ENCODE measurements at regions not wholly inside any gene's neighbourhood (a gene's known extent, or its start where the extent isn't known, plus 50 kb on each side); places are given as distances from the start of the nearest gene placed in this dataset.

DNA sequence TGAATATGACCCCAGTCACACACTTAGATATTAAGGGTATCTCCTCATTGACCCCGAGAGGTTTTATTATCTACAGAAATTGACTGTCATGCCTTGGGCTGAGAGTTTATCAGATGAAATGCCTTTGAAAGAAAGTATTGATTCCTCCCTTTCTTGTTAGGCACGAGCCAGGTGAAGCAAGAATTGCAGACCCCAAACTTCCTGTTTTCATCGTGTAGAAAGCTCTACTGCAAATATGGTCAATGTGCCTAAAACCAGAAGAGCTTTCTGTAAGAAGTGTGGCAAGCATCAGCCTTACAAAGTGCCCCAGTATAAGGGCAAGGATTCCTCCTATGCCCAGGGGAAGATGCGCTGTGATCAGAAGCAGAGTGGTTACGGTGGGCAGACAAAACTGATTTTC, 143.9 kb upstream of the FUT8 start:
- POLR2A ChIA-PET, result no interaction called here
- Mint-ChIP-seq H3K36me3 (no peaks in the 10 kb centered on the region), H3K4me3 (no peak overlapping the region), H3K27ac (peak overlapping the region in 1 of 8 donors; percentile 42), H3K9me3 (no peaks in the 10 kb centered on the region), H3K4me1 (peaks cover 6 to 16% (median 9%) of the 10 kb centered on the region in 3 donors), H3K27me3 (peaks cover 0 to 1% of the 10 kb centered on the region in 2 donors)
- CTCF ChIA-PET, result interaction anchor here (1.3 kb wide), 1 partner anchor 13 kb away, joined by 3 read pairs; no protein-coding TSS in a partner anchor
- Histone ChIP-seq H3K27ac (ENCODE audit: low read depth, low read length) (no peak overlapping the region), H3K36me3 (ENCODE audit: insufficient read depth, low read length) (no peaks in the 10 kb centered on the region), H3K9me3 (ENCODE audit: low read length) (no peaks in the 10 kb centered on the region), H3K4me1 (ENCODE audit: insufficient read depth, low read length) (peaks cover 4% of the 10 kb centered on the region), H3K27me3 (ENCODE audit: insufficient read depth, low read length, poor library complexity, severe bottlenecking) (no peaks in the 10 kb centered on the region), H3K4me3 (ENCODE audit: low read length) (no peak overlapping the region)
- DNase-seq, result no peak

DNA sequence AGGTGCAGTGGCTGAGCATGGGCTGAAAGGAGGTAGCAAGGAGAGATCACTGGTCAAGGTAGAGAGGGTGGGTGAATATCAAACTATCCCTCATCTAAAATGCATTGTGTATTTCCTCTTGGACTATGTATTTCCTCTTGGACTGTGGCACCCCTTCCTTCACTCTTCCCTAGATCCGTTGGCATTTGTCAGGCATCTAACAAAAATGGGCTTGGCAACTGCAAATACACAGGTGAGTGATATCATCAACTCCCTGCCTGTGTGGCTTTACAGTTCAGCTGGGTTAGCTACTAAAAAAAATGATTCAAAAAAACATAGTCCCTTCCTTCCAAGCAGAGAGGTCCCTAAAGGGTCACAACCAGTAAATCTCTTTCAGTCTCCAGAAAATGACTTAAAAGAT, 142.8 kb upstream of the FUT8 start:
- no peak for DNase-seq
- ChIA-PET POLR2A (no interaction called here), CTCF (no interaction called here)
- Mint-ChIP-seq H3K27me3 (peaks cover 0 to 1% of the 10 kb centered on the region in 2 donors), H3K4me3 (no peak overlapping the region), H3K36me3 (no peaks in the 10 kb centered on the region), H3K9me3 (no peaks in the 10 kb centered on the region), H3K27ac (peak overlapping the region in 1 of 8 donors; percentile 47), H3K4me1 (peaks cover 6 to 16% (median 9%) of the 10 kb centered on the region in 3 donors)
- H3K4me1 ChIP-seq (ENCODE audit: insufficient read depth, low read length), result peaks cover 4% of the 10 kb centered on the region
- H3K27me3 ChIP-seq (ENCODE audit: insufficient read depth, low read length, poor library complexity, severe bottlenecking), result no peaks in the 10 kb centered on the region
- no peaks in the 10 kb centered on the region for H3K9me3 ChIP-seq (ENCODE audit: low read length)
- H3K36me3 ChIP-seq (ENCODE audit: insufficient read depth, low read length), result no peaks in the 10 kb centered on the region
- no peak overlapping the region for H3K27ac ChIP-seq (ENCODE audit: low read depth, low read length)
- H3K4me3 ChIP-seq (ENCODE audit: low read length), result no peak overlapping the region

DNA sequence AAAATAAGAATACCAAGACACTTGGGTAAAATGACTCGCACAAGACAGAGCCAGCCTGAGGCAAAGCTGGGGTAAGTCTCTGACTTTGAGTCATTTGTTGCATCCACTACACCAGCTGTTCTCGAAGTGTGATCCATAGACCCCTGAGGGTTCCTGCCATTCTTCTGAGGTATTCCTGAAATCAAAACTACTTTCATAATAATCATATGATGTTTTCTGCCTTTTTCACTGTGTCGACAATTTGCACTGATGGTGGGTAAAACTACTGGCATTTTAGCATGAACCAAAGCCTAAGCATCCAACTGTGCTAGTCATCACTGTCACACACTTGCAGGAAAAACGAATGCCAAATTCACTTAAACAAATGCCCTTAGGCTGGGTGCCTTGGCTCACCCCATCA, 135.5 kb upstream of the FUT8 start:
- H3K27me3 Mint-ChIP-seq, result no peaks in the 10 kb centered on the region
- peaks cover 4% of the 10 kb centered on the region for H3K4me1 ChIP-seq (ENCODE audit: insufficient read depth, low read length)
- H3K36me3 Mint-ChIP-seq, result no peaks in the 10 kb centered on the region
- no peaks in the 10 kb centered on the region for H3K27me3 ChIP-seq (ENCODE audit: insufficient read depth, low read length, poor library complexity, severe bottlenecking)
- no peak overlapping the region for H3K4me3 ChIP-seq (ENCODE audit: low read length)
- ChIA-PET POLR2A (no interaction called here), CTCF (no interaction called here)
- no peak overlapping the region for H3K4me3 Mint-ChIP-seq
- peaks cover 5% of the 10 kb centered on the region in 3 donors for H3K4me1 Mint-ChIP-seq
- DNase-seq, result no peak
- no peaks in the 10 kb centered on the region for H3K36me3 ChIP-seq (ENCODE audit: insufficient read depth, low read length)
- no peaks in the 10 kb centered on the region for H3K9me3 ChIP-seq (ENCODE audit: low read length)
- no peaks in the 10 kb centered on the region for H3K9me3 Mint-ChIP-seq
- H3K27ac Mint-ChIP-seq, result peak overlapping the region in 1 of 8 donors; percentile 41
- H3K27ac ChIP-seq (ENCODE audit: low read depth, low read length), result no peak overlapping the region

DNA sequence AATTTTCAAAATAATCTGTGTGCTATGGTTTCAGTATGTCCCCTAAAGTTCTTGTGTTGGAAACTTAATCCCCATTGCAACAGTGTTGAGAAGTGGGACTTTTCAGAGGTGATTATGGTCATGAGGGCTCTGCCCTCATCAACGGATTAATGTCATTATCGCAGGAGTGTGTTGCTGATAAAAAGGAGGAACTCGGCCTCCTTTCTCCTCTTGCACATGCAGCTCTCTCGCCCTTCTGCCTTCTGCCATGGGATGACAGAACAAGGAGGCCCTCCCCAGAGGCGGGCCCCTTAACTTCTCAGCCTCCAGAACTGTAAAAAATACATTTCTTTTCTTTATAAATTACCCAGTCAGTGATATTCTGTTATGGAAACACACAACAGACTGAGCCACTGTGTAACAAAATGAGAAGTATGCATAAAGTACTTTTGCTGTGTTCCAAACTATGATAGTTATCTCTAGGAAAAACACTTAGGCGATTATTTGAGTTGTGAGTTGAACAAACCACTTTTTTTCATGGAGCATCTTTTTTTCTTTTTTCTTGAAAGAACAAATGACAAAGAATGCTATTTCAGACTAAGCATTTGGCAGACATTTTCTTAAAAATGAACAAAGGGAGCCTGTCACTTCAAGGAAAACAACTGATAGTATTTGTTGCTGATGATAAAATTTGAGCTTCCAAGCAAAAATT, 134.8 kb upstream of the FUT8 start:
- DNase-seq, result no peak
- ChIA-PET POLR2A (no interaction called here), CTCF (no interaction called here)
- Histone ChIP-seq H3K4me1 (ENCODE audit: insufficient read depth, low read length) (peaks cover 11% of the 10 kb centered on the region), H3K27ac (ENCODE audit: low read depth, low read length) (no peak overlapping the region), H3K9me3 (ENCODE audit: low read length) (no peaks in the 10 kb centered on the region), H3K36me3 (ENCODE audit: insufficient read depth, low read length) (no peaks in the 10 kb centered on the region), H3K4me3 (ENCODE audit: low read length) (no peak overlapping the region), H3K27me3 (ENCODE audit: insufficient read depth, low read length, poor library complexity, severe bottlenecking) (no peaks in the 10 kb centered on the region)
- Mint-ChIP-seq H3K4me1 (peaks cover 12% of the 10 kb centered on the region in 3 donors), H3K27me3 (no peaks in the 10 kb centered on the region), H3K27ac (peak overlapping the region in 2 of 8 donors; percentile 41 to 60), H3K9me3 (no peaks in the 10 kb centered on the region), H3K36me3 (no peaks in the 10 kb centered on the region), H3K4me3 (no peak overlapping the region)

DNA sequence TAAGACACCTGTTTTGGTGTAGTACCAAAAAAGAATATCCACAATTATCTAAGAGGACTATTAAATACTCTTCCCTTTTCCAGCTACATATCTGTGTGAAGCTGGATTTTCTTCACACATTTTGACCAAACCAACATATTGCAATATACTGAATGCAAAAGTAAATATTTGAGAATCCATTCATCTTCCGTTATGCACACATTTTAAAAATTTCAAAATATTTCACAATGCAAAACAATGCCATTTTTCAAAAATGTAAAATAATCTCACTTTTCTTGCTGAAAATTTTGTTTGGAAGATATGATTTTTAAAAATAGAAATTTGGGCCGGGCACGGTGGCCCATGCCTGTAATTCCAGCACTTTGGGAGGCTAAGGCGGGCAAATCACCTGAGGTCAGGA, 133.9 kb upstream of the FUT8 start:
- ChIA-PET POLR2A (no interaction called here), CTCF (no interaction called here)
- H3K27ac ChIP-seq (ENCODE audit: low read depth, low read length), result no peak overlapping the region
- H3K27me3 ChIP-seq (ENCODE audit: insufficient read depth, low read length, poor library complexity, severe bottlenecking), result no peaks in the 10 kb centered on the region
- no peaks in the 10 kb centered on the region for H3K36me3 ChIP-seq (ENCODE audit: insufficient read depth, low read length)
- DNase-seq, result no peak
- peaks cover 19% of the 10 kb centered on the region for H3K4me1 ChIP-seq (ENCODE audit: insufficient read depth, low read length)
- H3K9me3 ChIP-seq (ENCODE audit: low read length), result no peaks in the 10 kb centered on the region
- H3K36me3 Mint-ChIP-seq, result no peaks in the 10 kb centered on the region
- no peaks in the 10 kb centered on the region for H3K9me3 Mint-ChIP-seq
- peaks cover 21% of the 10 kb centered on the region in 3 donors for H3K4me1 Mint-ChIP-seq
- no peaks in the 10 kb centered on the region for H3K27me3 Mint-ChIP-seq
- H3K27ac Mint-ChIP-seq, result no peak overlapping the region
- no peak overlapping the region for H3K4me3 ChIP-seq (ENCODE audit: low read length)
- H3K4me3 Mint-ChIP-seq, result no peak overlapping the region

DNA sequence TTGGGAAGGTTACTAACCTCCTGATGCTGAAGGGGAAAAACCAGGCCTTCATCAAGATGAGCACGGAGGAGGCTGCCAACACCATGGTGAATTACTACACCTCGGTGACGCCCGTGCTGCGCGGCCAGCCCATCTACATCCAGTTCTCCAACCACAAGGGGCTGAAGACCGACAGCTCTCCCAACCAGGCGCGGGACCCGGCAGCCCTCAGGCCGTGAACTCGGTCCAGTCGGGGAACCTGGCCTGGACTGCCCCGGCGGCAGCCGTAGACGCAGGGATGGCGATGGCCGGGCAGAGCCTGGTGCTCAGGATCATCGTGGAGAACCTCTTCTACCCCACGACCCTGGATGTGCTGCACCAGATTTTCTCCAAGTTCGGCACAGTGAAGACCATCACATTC, 133.0 kb upstream of the FUT8 start:
- no peak overlapping the region for H3K4me3 ChIP-seq (ENCODE audit: low read length)
- H3K36me3 ChIP-seq (ENCODE audit: insufficient read depth, low read length), result no peaks in the 10 kb centered on the region
- no peak overlapping the region for H3K27ac Mint-ChIP-seq
- DNase-seq, result no peak
- no peaks in the 10 kb centered on the region for H3K36me3 Mint-ChIP-seq
- ChIA-PET CTCF (no interaction called here), POLR2A (no interaction called here)
- no peaks in the 10 kb centered on the region for H3K27me3 ChIP-seq (ENCODE audit: insufficient read depth, low read length, poor library complexity, severe bottlenecking)
- H3K4me1 Mint-ChIP-seq, result peaks cover 21 to 23% (median 22%) of the 10 kb centered on the region in 3 donors
- no peaks in the 10 kb centered on the region for H3K9me3 Mint-ChIP-seq
- H3K9me3 ChIP-seq (ENCODE audit: low read length), result no peaks in the 10 kb centered on the region
- H3K4me1 ChIP-seq (ENCODE audit: insufficient read depth, low read length), result peaks cover 21% of the 10 kb centered on the region
- H3K27ac ChIP-seq (ENCODE audit: low read depth, low read length), result no peak overlapping the region
- no peaks in the 10 kb centered on the region for H3K27me3 Mint-ChIP-seq
- H3K4me3 Mint-ChIP-seq, result no peak overlapping the region

DNA sequence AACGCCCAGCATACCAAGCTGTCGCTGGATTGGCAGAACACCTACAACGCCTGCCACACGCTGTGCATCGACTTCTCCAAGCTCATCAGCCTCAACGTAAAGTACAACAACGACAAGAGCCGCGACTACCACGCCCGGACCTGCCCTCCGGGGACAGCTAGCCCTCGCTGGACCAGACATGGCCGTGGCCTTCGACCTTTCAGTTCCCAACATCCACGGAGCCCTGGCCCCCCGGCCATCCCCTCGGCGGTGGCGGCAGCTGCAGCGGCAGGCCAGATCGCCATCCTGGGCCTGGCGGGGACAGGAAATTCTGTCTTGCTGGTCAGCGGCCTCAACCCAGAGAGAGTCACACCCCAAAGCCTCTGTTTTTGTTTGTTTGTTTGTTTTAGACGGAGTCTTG, 132.6 kb upstream of the FUT8 start:
- H3K4me3 ChIP-seq (ENCODE audit: low read length), result no peak overlapping the region
- no peaks in the 10 kb centered on the region for H3K36me3 Mint-ChIP-seq
- H3K27ac Mint-ChIP-seq, result no peak overlapping the region
- H3K27ac ChIP-seq (ENCODE audit: low read depth, low read length), result no peak overlapping the region
- DNase-seq, result no peak
- POLR2A ChIA-PET, result no interaction called here
- peaks cover 21 to 23% (median 22%) of the 10 kb centered on the region in 3 donors for H3K4me1 Mint-ChIP-seq
- no peak overlapping the region for H3K4me3 Mint-ChIP-seq
- H3K9me3 ChIP-seq (ENCODE audit: low read length), result no peaks in the 10 kb centered on the region
- H3K9me3 Mint-ChIP-seq, result no peaks in the 10 kb centered on the region
- no peaks in the 10 kb centered on the region for H3K27me3 ChIP-seq (ENCODE audit: insufficient read depth, low read length, poor library complexity, severe bottlenecking)
- CTCF ChIA-PET, result interaction anchor here (1.3 kb wide), 1 partner anchor 9 kb away, joined by 4 read pairs; no protein-coding TSS in a partner anchor
- no peaks in the 10 kb centered on the region for H3K27me3 Mint-ChIP-seq
- H3K36me3 ChIP-seq (ENCODE audit: insufficient read depth, low read length), result no peaks in the 10 kb centered on the region
- H3K4me1 ChIP-seq (ENCODE audit: insufficient read depth, low read length), result peaks cover 21% of the 10 kb centered on the region

DNA sequence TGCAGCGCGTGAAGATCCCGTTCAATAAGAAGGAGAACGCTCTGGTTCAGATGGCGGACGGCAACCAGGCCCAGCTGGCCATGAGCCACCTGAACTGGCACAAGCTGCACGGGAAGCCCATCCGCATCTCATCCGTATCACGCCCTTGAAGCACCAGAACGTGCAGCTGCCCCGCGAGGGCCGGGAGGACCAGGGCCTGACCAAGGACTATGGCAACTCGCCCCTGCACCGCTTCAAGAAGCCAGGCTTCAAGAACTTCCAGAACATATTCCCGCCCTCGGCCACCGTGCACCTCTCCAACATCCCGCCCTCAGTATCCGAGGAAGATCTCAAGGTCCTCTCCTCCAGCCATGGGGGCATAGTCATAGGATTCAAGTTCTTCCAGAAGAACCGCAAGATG, 131.9 kb upstream of the FUT8 start:
- CTCF ChIA-PET, result interaction anchor here (1.3 kb wide), 1 partner anchor 10 kb away, joined by 4 read pairs; no protein-coding TSS in a partner anchor
- no peak for DNase-seq
- no peaks in the 10 kb centered on the region for H3K9me3 ChIP-seq (ENCODE audit: low read length)
- no peak overlapping the region for H3K4me3 ChIP-seq (ENCODE audit: low read length)
- no peaks in the 10 kb centered on the region for H3K27me3 Mint-ChIP-seq
- no peaks in the 10 kb centered on the region for H3K36me3 ChIP-seq (ENCODE audit: insufficient read depth, low read length)
- H3K4me3 Mint-ChIP-seq, result no peak overlapping the region
- H3K36me3 Mint-ChIP-seq, result no peaks in the 10 kb centered on the region
- no peak overlapping the region for H3K27ac ChIP-seq (ENCODE audit: low read depth, low read length)
- no peaks in the 10 kb centered on the region for H3K27me3 ChIP-seq (ENCODE audit: insufficient read depth, low read length, poor library complexity, severe bottlenecking)
- H3K27ac Mint-ChIP-seq, result no peak overlapping the region
- peaks cover 21 to 23% (median 22%) of the 10 kb centered on the region in 3 donors for H3K4me1 Mint-ChIP-seq
- POLR2A ChIA-PET, result no interaction called here
- peaks cover 21% of the 10 kb centered on the region for H3K4me1 ChIP-seq (ENCODE audit: insufficient read depth, low read length)
- H3K9me3 Mint-ChIP-seq, result no peaks in the 10 kb centered on the region
